Thoracic aorta (tissue), 2 donors: ENCODE measurements at regions not wholly inside any gene's neighbourhood (a gene's known extent, or its start where the extent isn't known, plus 50 kb on each side); places are given as distances from the start of the nearest gene placed in this dataset.
A peak's percentile ranks its signal among the peaks of the same experiment; 100 is the strongest.

Source experiments
- ATAC-seq: fragments of 150-250 bp; one replicate; pipeline ENCODE4 v1.8.0; 2017; ENCODE audit warnings: low read depth; ENCODE audit not compliant: insufficient number of reproducible peaks, low FRiP score
- DNase-seq: peaks from one replicate; pipeline ENCODE4 v3.0.0-alpha.2; 2020; ENCODE audit warnings: low spot score
- H3K27ac ChIP-seq, 2 donors: fragments of 200-600 bp; sonication (generic); 1 replicate in 1 of 2; 2 replicates in 1 of 2; pipeline ENCODE4 v1.5.1; 2016; ENCODE audit warnings: mild to moderate bottlenecking in 2 of 2, moderate library complexity in 2 of 2
- H3K27me3 ChIP-seq: fragments of 200-600 bp; sonication (generic); replicated peaks from 2 replicates; pipeline ENCODE4 v1.6.0; 2016; ENCODE audit warnings: mild to moderate bottlenecking; ENCODE audit not compliant: insufficient read depth
- H3K36me3 ChIP-seq: fragments of 200-600 bp; sonication (generic); one replicate; pipeline ENCODE4 v1.5.1; 2016
- H3K4me1 ChIP-seq, 2 donors: fragments of 200-600 bp; sonication (generic); 1 replicate in 1 of 2; 2 replicates in 1 of 2; pipeline versions ENCODE4 v1.5.1 to v1.6.0; 2016; ENCODE audit warnings: low read depth in 2 of 2, mild to moderate bottlenecking in 1 of 2; ENCODE audit not compliant: control insufficient read depth in 1 of 2
- H3K4me3 ChIP-seq: fragments of 200-600 bp; sonication (generic); 2 replicates; pipeline ENCODE4 v1.5.1; 2016; ENCODE audit warnings: mild to moderate bottlenecking
- H3K9me3 ChIP-seq: fragments of 200-600 bp; sonication (generic); 2 replicates; pipeline ENCODE4 v1.5.1; 2016
- TF ChIP-seq, protein P1 (sequence below): fragments of 200-600 bp; sonication (generic); IDR thresholded peaks from one replicate; pipeline ENCODE4 v1.5.1; 2019; ENCODE audit warnings: antibody characterized with exemption

DNA sequence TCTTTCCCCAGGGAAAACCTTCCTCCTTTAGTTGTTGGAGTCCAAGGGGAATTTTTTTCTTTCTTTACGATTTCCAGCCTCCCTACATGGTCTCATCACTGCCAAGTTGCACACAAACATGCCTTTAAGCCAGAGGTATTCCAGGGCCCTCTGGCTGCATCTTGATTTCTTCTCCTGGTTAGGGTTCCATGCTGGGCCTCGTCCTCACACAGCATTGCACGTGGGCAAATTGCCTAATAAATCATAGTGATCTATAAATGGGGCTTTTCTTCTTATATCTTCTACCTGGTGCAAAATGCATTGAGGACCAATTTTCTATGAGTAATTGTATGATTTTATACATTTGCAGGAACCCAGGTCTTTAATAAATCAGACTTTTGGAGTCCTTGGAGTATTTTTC is 284.2 kb downstream of the C7orf25 start:
- no peak for ATAC-seq
- no peak overlapping the region for H3K27ac ChIP-seq

DNA sequence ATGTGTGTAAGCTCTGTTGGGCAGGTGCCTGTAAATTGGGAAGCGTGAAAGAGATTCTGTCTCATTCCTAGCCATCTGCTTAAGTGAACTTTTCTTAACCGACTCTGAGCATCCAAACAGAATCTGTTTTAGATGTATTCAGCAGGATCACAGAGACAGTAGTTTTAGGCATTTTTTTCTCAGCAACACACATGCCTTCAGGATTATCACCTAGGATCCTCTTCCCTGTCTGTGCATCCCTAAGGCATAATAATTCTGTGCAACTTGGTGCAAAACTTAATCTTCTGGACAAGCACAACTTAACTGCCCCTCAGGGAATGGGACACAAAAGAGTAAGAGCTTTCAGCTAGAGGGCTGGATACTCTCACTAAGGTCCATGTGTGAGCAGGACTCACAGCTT is 284.8 kb downstream of the C7orf25 start:
- TF ChIP-seq, protein P1, sequence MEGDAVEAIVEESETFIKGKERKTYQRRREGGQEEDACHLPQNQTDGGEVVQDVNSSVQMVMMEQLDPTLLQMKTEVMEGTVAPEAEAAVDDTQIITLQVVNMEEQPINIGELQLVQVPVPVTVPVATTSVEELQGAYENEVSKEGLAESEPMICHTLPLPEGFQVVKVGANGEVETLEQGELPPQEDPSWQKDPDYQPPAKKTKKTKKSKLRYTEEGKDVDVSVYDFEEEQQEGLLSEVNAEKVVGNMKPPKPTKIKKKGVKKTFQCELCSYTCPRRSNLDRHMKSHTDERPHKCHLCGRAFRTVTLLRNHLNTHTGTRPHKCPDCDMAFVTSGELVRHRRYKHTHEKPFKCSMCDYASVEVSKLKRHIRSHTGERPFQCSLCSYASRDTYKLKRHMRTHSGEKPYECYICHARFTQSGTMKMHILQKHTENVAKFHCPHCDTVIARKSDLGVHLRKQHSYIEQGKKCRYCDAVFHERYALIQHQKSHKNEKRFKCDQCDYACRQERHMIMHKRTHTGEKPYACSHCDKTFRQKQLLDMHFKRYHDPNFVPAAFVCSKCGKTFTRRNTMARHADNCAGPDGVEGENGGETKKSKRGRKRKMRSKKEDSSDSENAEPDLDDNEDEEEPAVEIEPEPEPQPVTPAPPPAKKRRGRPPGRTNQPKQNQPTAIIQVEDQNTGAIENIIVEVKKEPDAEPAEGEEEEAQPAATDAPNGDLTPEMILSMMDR: no peak
- no peak overlapping the region for H3K4me3 ChIP-seq
- no peaks in the 10 kb centered on the region for H3K27me3 ChIP-seq
- H3K36me3 ChIP-seq: no peaks in the 10 kb centered on the region
- peaks cover 10 to 20% of the 10 kb centered on the region in 2 donors for H3K4me1 ChIP-seq
- no peak for DNase-seq
- no peak for ATAC-seq
- H3K27ac ChIP-seq: no peak overlapping the region
- H3K9me3 ChIP-seq: no peaks in the 10 kb centered on the region

More for the DNA sequence above, 284.2 kb downstream of the C7orf25 start:
- H3K4me3 ChIP-seq: no peak overlapping the region
- H3K27me3 ChIP-seq: no peaks in the 10 kb centered on the region
- DNase-seq: no peak
- no peaks in the 10 kb centered on the region for H3K9me3 ChIP-seq
- TF ChIP-seq, protein P1: no peak
- H3K4me1 ChIP-seq: peaks cover 10 to 20% of the 10 kb centered on the region in 2 donors
- H3K36me3 ChIP-seq: no peaks in the 10 kb centered on the region

DNA sequence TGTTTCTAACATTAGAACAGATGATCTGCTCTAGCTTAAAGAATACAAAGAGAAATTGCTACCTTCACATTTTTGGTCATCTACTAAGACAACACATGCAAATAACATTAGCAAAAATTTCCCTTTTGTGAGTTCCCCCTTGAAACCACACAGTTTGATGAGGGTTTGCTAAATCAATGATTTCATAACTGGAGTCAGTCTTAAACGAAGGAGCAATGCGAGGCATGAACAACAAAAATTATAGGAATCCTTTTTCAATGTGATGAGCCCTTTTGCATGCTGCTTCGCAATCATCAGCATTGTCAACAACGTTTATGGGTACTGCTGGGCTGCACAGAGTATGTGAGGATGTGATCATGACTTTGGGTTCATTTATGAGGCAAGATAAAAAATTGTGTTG is 286.4 kb downstream of the C7orf25 start:
- Histone ChIP-seq H3K27me3 (no peaks in the 10 kb centered on the region), H3K9me3 (no peaks in the 10 kb centered on the region), H3K27ac (no peak overlapping the region), H3K4me3 (no peak overlapping the region), H3K36me3 (no peaks in the 10 kb centered on the region), H3K4me1 (peaks cover 10 to 30% of the 10 kb centered on the region in 2 donors)
- TF ChIP-seq, protein P1: no peak
- ATAC-seq (no peak), DNase-seq (no peak)

DNA sequence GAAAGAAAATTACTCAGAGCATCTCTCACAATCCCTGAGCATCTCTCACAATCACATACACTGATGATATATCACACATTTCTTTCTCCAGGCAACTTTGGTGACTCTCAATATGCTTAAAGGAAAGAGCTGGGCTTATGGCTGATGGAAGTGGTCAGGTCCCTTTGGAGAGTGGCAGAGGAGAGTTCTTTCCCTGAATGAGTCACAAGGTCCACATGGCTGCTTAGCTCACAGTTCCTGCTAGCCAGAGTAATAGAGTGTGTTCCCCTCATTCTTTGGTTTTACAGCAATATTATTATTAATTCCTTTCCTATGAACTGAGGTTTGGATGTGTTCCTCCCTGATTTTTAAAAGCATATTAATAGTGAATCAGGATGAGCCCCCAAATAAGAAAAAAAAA is 287.4 kb downstream of the C7orf25 start:
- no peaks in the 10 kb centered on the region for H3K9me3 ChIP-seq
- TF ChIP-seq, protein P1: no peak
- H3K4me3 ChIP-seq: no peak overlapping the region
- H3K27ac ChIP-seq: no peak overlapping the region
- DNase-seq (no peak), ATAC-seq (peak; percentile 62)
- peaks cover 10 to 34% of the 10 kb centered on the region in 2 donors for H3K4me1 ChIP-seq
- H3K36me3 ChIP-seq: no peaks in the 10 kb centered on the region
- no peaks in the 10 kb centered on the region for H3K27me3 ChIP-seq

DNA sequence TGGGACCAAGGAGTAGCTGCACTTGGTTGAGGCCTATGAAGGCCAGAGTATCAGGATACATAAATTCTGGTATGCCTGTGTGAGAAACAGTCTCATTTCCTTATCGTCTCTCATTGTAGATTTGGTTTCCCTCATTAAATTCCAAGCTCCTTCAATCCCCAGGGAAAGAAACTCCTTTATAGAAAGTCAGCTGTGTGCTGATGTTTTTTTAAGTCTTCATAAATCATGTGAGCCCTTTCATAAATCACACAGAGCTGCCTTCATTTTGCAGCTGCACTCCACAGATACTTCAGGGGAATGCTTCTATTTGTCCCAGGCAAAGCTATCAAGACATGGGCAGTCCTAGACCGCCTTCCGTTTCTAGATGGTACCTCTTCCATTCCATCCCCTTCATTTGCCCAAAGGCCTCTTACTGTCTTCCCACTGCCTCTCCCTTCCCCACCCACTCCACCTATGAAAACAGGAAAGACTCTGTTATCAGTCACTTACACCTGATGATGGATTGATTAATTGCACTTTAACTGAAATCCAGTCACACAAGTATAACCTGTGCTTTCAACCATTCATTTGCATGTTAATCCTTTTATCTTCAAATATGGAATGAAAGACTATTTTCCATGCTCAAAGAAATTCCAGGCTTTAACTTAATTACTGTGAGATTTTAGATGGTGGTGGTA is 290.2 kb downstream of the C7orf25 start:
- no peak overlapping the region for H3K4me3 ChIP-seq
- ATAC-seq (no peak), DNase-seq (no peak)
- TF ChIP-seq, protein P1: no peak
- H3K27ac ChIP-seq: no peak overlapping the region
- no peaks in the 10 kb centered on the region for H3K36me3 ChIP-seq
- no peaks in the 10 kb centered on the region for H3K9me3 ChIP-seq
- H3K4me1 ChIP-seq: peaks cover 0 to 28% of the 10 kb centered on the region in 2 donors
- H3K27me3 ChIP-seq: no peaks in the 10 kb centered on the region
